G401.6 (cell line): ENCODE measurements at regions not wholly inside any gene's neighbourhood (a gene's known extent, or its start where the extent isn't known, plus 50 kb on each side); places are given as distances from the start of the nearest gene placed in this dataset.

ENCODE experiments used
- FAIRE-seq: peaks from 2 replicates; lab custom pipeline; 2012; peaks lifted over from hg19 to GRCh38; lab: Jason Lieb, UNC

GRCh38 chr2:226429476-226429875 is 370.1 kb downstream of the IRS1 start:
- no peak for FAIRE-seq

- FAIRE-seq, result no peak
These were observed 371.9 kb downstream of the IRS1 start for GRCh38 chr2:226427538-226428307.

- no peak for FAIRE-seq
These were observed 373.3 kb downstream of the IRS1 start for GRCh38 chr2:226426292-226426736.

- FAIRE-seq, result no peak
These were observed 374.6 kb downstream of the IRS1 start for GRCh38 chr2:226424971-226425370.

- FAIRE-seq, result no peak
These were observed 376.1 kb downstream of the IRS1 start for GRCh38 chr2:226423498-226423960.

- no peak for FAIRE-seq
These were observed 379.0 kb downstream of the IRS1 start for GRCh38 chr2:226420646-226421045.

GRCh38 chr2:226418521-226418920 is 381.1 kb downstream of the IRS1 start:
- no peak for FAIRE-seq

- no peak for FAIRE-seq
These were observed 385.3 kb downstream of the IRS1 start for GRCh38 chr2:226414335-226414734.

GRCh38 chr2:226413498-226414130 is 386.0 kb downstream of the IRS1 start:
- FAIRE-seq, result no peak

GRCh38 chr2:226411727-226412360 is 387.8 kb downstream of the IRS1 start:
- no peak for FAIRE-seq

GRCh38 chr2:226411205-226411604 is 388.4 kb downstream of the IRS1 start:
- no peak for FAIRE-seq

GRCh38 chr2:226410247-226410835 is 389.3 kb downstream of the IRS1 start:
- FAIRE-seq, result no peak

- FAIRE-seq, result no peak
These were observed 390.5 kb downstream of the IRS1 start for GRCh38 chr2:226409134-226409533.

- no peak for FAIRE-seq
These were observed 391.5 kb downstream of the IRS1 start for GRCh38 chr2:226408141-226408540.

GRCh38 chr2:226407135-226407534 is 392.5 kb downstream of the IRS1 start:
- FAIRE-seq, result no peak

GRCh38 chr2:226405465-226405864 is 394.2 kb downstream of the IRS1 start:
- FAIRE-seq, result no peak

GRCh38 chr2:226403369-226403768 is 396.3 kb downstream of the IRS1 start:
- no peak for FAIRE-seq

GRCh38 chr2:226399006-226399405 is 400.6 kb downstream of the IRS1 start:
- FAIRE-seq, result no peak

GRCh38 chr2:226398580-226398979 is 401.0 kb downstream of the IRS1 start:
- no peak for FAIRE-seq

GRCh38 chr2:226396541-226396940 is 403.1 kb downstream of the IRS1 start:
- FAIRE-seq, result no peak

GRCh38 chr2:226387499-226387942 is 412.1 kb downstream of the IRS1 start:
- FAIRE-seq, result no peak

- FAIRE-seq, result no peak
These were observed 416.2 kb downstream of the IRS1 start for GRCh38 chr2:226383461-226383860.

- no peak for FAIRE-seq
These were observed 418.9 kb downstream of the IRS1 start for GRCh38 chr2:226380679-226381078.
